ENCODE measurements at regions not wholly inside any gene's neighbourhood (a gene's known extent, or its start where the extent isn't known, plus 50 kb on each side); places are given as distances from the start of the nearest gene placed in this dataset.

- no peak for TF ChIP-seq EZH2 (IDR thresholded peaks at IDR 0.05; ENCODE audit: borderline replicate concordance, low read depth, low read length, severe bottlenecking)
- no peak for TF ChIP-seq CTCF (IDR thresholded peaks at IDR 0.05; ENCODE audit: borderline replicate concordance, extremely low read depth, low read length, poor library complexity, severe bottlenecking)
Observed at GRCh38 chr2:136358576-136358975, 240.6 kb upstream of the CXCR4 start.

All from DND-41 (cell line).